Adrenal gland (tissue), 9 donors: ENCODE measurements at regions not wholly inside any gene's neighbourhood (a gene's known extent, or its start where the extent isn't known, plus 50 kb on each side); places are given as distances from the start of the nearest gene placed in this dataset.

Source experiments
- DNase-seq, 7 donors: peaks; one replicate each; pipeline ENCODE4 v3.0.0-alpha.2; 2019 to 2020
- H3K27ac ChIP-seq, 5 donors: fragments of 200-600 bp; sonication (generic) in 4 of 5; 1 replicate in 3 of 5; 2 replicates in 2 of 5; pipeline versions ENCODE4 v1.5.1 to v1.8.0; 2016 to 2020; ENCODE audit warnings: mild to moderate bottlenecking in 1 of 5
- H3K27me3 ChIP-seq: fragments of 200-600 bp; 2 replicates; pipeline ENCODE4 v1.8.0; 2021
- H3K36me3 ChIP-seq, 2 donors: fragments of 200-600 bp; replicated peaks in 1 of 2; 1 replicate in 1 of 2; 2 replicates in 1 of 2; pipeline versions ENCODE4 v1.5.1 to v1.8.0; 2018 to 2022
- H3K4me1 ChIP-seq, 2 donors: fragments of 200-600 bp; replicated peaks in 1 of 2; 1 replicate in 1 of 2; 2 replicates in 1 of 2; pipeline versions ENCODE4 v1.5.1 to v1.8.0; 2018 to 2021
- H3K4me3 ChIP-seq, 4 donors: fragments of 200-600 bp; sonication (generic) in 3 of 4; one replicate each; pipeline ENCODE4 v1.5.1; 2016 to 2018
- H3K9me3 ChIP-seq, 3 donors: fragments of 200-600 bp; sonication (generic) in 1 of 3; replicated peaks in 1 of 3; 1 replicate in 2 of 3; 2 replicates in 1 of 3; pipeline versions ENCODE4 v1.5.1 to v1.8.0; 2016 to 2021
- POLR2A ChIP-seq, 2 donors: fragments of 450-650 bp; IDR thresholded peaks; one replicate each; pipeline ENCODE4 v1.6.1; 2017; ENCODE audit warnings: antibody characterized with exemption in 2 of 2, mild to moderate bottlenecking in 2 of 2, moderate library complexity in 1 of 2
- WGBS, 4 donors: extraction: QIAGEN DNeasy Blood & Tissue Kit in 2 of 4; methylation state at CpG; one replicate each; pipeline versions ENCODE4 v1.1.5 to v1.1.7; 2013 to 2017; 5-methylcytosine and 5-hydroxymethylcytosine counted together
- intact Hi-C, 2 donors: fragments of 100-400 bp; cut with DNase I; formaldehyde crosslinking; loops; one replicate each; pipeline versions ENCODE4 v1.14.1 to v1.15.0; 2022 to 2023
- TF ChIP-seq, protein P1 (sequence below), 6 experiments: fragments of 450-650 bp in 4 of 6; fragments of 200-600 bp in 2 of 6; sonication (generic) in 1 of 6; IDR thresholded peaks; 1 replicate in 5 of 6; 2 replicates in 1 of 6; pipeline versions ENCODE4 v1.5.1 to v1.8.0; 2016 to 2021; ENCODE audit warnings: antibody characterized with exemption in 6 of 6, mild to moderate bottlenecking in 2 of 6, moderate library complexity in 1 of 6
- donor health status: healthy with polysubstance abuse.
- donor health status: Bipolar disorder and iron deficiency.
- donor health status: DM: yes; HTN: yes; CAD: no.
- donor health status: DM: no; HTN: no; CAD: no.
- donor health status: DM: no; HTN: no; CAD: no.

DNA sequence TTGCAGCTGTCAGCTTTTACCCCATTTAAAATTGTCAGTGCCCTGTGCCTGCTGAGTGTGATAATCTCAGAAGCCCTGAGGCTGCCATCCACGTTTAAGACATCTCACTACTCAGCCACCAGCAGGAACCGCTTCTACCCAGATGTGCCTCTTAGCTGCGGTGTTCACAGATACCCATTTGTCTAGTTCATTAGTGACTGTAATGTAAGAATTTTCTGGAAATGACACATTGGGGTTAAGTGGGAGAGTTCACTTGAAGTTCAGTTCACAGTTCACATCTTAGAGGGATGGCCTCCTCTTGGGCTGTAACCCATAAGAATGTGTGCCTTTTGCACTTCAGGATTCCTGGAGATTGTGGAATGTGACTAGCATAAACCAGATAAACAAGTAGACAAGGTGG is 477.7 kb downstream of the BTBD3 start:
- no peaks in the 10 kb centered on the region for H3K9me3 ChIP-seq
- H3K36me3 ChIP-seq: no peaks in the 10 kb centered on the region
- no peaks in the 10 kb centered on the region for H3K27me3 ChIP-seq
- H3K4me3 ChIP-seq: no peak overlapping the region
- intact Hi-C loops: no loop called here
- no peak for DNase-seq
- no peak for TF ChIP-seq POLR2A (IDR thresholded peaks at IDR 0.05)
- TF ChIP-seq, protein P1, sequence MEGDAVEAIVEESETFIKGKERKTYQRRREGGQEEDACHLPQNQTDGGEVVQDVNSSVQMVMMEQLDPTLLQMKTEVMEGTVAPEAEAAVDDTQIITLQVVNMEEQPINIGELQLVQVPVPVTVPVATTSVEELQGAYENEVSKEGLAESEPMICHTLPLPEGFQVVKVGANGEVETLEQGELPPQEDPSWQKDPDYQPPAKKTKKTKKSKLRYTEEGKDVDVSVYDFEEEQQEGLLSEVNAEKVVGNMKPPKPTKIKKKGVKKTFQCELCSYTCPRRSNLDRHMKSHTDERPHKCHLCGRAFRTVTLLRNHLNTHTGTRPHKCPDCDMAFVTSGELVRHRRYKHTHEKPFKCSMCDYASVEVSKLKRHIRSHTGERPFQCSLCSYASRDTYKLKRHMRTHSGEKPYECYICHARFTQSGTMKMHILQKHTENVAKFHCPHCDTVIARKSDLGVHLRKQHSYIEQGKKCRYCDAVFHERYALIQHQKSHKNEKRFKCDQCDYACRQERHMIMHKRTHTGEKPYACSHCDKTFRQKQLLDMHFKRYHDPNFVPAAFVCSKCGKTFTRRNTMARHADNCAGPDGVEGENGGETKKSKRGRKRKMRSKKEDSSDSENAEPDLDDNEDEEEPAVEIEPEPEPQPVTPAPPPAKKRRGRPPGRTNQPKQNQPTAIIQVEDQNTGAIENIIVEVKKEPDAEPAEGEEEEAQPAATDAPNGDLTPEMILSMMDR (IDR thresholded peaks at IDR 0.05): no peak
- H3K27ac ChIP-seq: no peak overlapping the region
- no peaks in the 10 kb centered on the region for H3K4me1 ChIP-seq
- 43 to 63% (median 48%) methylated on average over 3 of the region's 3 CpGs for WGBS, 4 donors

DNA sequence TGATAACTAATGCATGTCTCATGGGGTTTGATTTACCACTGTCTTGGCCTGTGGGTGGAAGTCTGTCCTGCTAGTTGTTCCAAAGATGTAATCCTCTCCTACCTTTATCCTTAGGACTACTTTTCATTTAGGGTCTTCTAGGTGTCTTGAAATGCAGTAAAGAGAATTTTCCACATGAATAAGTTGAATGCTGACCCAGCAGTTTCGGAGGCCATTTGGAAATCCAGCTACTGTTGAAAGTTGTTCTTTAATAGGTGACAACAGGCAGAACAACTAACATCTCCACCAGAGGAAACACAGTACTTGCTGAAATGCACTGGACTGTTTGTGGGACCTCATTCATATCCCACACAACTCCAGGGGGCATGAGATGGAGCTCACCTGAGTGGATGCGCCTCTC is 478.1 kb downstream of the BTBD3 start:
- TF ChIP-seq, protein P1 (IDR thresholded peaks at IDR 0.05): no peak
- TF ChIP-seq POLR2A (IDR thresholded peaks at IDR 0.05): no peak
- no peak for DNase-seq
- 81 to 89% (median 84%) methylated on average over 2 of the region's 2 CpGs for WGBS, 4 donors
- intact Hi-C loops: no loop called here
- no peak overlapping the region for H3K4me3 ChIP-seq
- H3K9me3 ChIP-seq: no peaks in the 10 kb centered on the region
- no peaks in the 10 kb centered on the region for H3K36me3 ChIP-seq
- no peaks in the 10 kb centered on the region for H3K27me3 ChIP-seq
- H3K4me1 ChIP-seq: no peaks in the 10 kb centered on the region
- H3K27ac ChIP-seq: no peak overlapping the region

DNA sequence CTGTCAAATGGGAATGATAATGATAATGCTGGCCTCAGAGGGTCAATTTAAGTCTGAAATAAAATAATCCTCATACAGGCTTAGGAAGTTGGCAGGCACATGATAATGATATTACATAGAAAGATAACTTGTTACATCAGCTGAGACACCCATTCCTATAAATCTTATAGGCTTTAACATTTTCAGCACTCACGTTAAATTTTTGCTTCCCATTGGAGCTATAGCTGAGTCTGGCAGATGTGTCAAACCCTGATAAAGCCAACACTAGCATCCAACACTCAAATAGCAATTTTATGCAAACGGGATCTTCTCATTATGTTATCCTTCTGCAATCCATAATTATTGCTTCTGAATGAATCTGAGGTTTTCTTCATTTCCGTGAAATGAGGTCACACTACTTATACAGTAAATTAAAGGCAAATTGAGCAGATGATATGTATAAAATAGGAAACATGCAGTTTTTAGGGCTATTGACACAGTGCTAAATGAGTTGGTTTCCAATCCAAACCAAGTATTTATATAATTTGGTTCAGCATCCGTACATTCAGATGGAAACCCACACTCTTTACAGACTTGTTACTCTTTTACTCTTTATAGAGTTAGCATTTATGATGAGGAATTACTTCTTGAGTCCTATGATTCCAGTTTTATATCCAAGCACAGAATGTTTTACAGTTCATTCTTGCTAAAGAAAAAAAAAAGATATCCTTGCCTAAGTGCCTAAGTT is 481.6 kb downstream of the BTBD3 start:
- H3K4me3 ChIP-seq: no peak overlapping the region
- intact Hi-C loops: no loop called here
- WGBS, 4 donors: 60 to 71% (median 65%) methylated on average over 4 of the region's 4 CpGs
- no peak for TF ChIP-seq POLR2A (IDR thresholded peaks at IDR 0.05)
- TF ChIP-seq, protein P1 (IDR thresholded peaks at IDR 0.05): no peak
- DNase-seq: no peak
- no peaks in the 10 kb centered on the region for H3K9me3 ChIP-seq
- H3K27ac ChIP-seq: no peak overlapping the region
- no peaks in the 10 kb centered on the region for H3K36me3 ChIP-seq
- no peaks in the 10 kb centered on the region for H3K4me1 ChIP-seq
- H3K27me3 ChIP-seq: no peaks in the 10 kb centered on the region

- no peaks in the 10 kb centered on the region for H3K4me1 ChIP-seq
- intact Hi-C loops: no loop called here
- no peak overlapping the region for H3K27ac ChIP-seq
- TF ChIP-seq POLR2A (IDR thresholded peaks at IDR 0.05): no peak
- TF ChIP-seq, protein P1 (IDR thresholded peaks at IDR 0.05): no peak
- no peaks in the 10 kb centered on the region for H3K36me3 ChIP-seq
- no peak overlapping the region for H3K4me3 ChIP-seq
- DNase-seq: no peak
- peaks cover 0 to 6% (median 0%) of the 10 kb centered on the region in 3 donors for H3K9me3 ChIP-seq
- H3K27me3 ChIP-seq: no peaks in the 10 kb centered on the region
Measured at GRCh38 chr20:12404941-12405340, 487.2 kb downstream of the BTBD3 start.
